HCT116 (cell line): ENCODE measurements at regions not wholly inside any gene's neighbourhood (a gene's known extent, or its start where the extent isn't known, plus 50 kb on each side); places are given as distances from the start of the nearest gene placed in this dataset.

Source experiments
- ATAC-seq: fragments of 200-7000 bp; cut with Tn5 transposase; 2 replicates; pipeline ENCODE4 v1.9.1; 2020; ENCODE audit warnings: mild to moderate bottlenecking, moderate library complexity
- BruUV-seq: library from RNA; stranded (reverse); fragments of 400-500 nt; replicated peaks from 2 replicates; lab custom pipeline; 2021; lab: Mats Ljungman, UMichigan
- CTCF ChIA-PET: fragments of 300-600 bp; sonication (Branson Sonifier 250); formaldehyde crosslinking; loops from one replicate; lab custom pipeline; 2021; ENCODE audit warnings: antibody characterized with exemption; lab: Charles Lee
- POLR2A ChIA-PET: fragments of 300-600, 350-600 bp; sonication (Branson Sonifier 250); formaldehyde crosslinking; loops from one replicate; lab custom pipeline; 2021; ENCODE audit warnings: antibody characterized with exemption; lab: Charles Lee
- RAD21 ChIA-PET, 2 experiments: fragments of 300-600 bp; sonication (Branson Sonifier 250); formaldehyde crosslinking; loops; one replicate each; lab custom pipeline; 2023; ENCODE audit warnings: low total read pairs in 2 of 2; ENCODE audit not compliant: uncharacterized antibody in 2 of 2, unreplicated experiment in 2 of 2, low non-redundant PET in 1 of 2; lab: Charles Lee
- DNase-seq: peaks from one replicate; pipeline ENCODE4 v3.0.0-alpha.2; 2010; ENCODE audit warnings: low read depth, low spot score
- H2AFZ ChIP-seq: fragments of 200-600 bp; shearing (Covaris generic), sonication (generic); 2 replicates; pipeline ENCODE4 v1.6.1; 2017; ENCODE audit warnings: low read depth, mixed run types, mixed read lengths, antibody characterized with exemption, low read length; ENCODE audit not compliant: poor library complexity, severe bottlenecking
- H3K27ac ChIP-seq: 2 replicates; pipeline ENCODE4 v1.5.1; 2012; ENCODE audit warnings: low read depth, low read length
- H3K27me3 ChIP-seq: fragments of 200-600 bp; sonication (generic); 2 replicates; pipeline ENCODE4 v1.6.1; 2016; ENCODE audit warnings: mixed run types, low read length, mixed read lengths; ENCODE audit not compliant: insufficient read depth
- H3K36me3 ChIP-seq, 2 experiments: fragments of 200-500 bp in 1 of 2; fragments of 200-600 bp in 1 of 2; sonication (Bioruptor generic) in 1 of 2; sonication (generic) in 1 of 2; 2 replicates each; pipeline versions ENCODE4 v1.5.1 to v1.6.1; 2014 to 2016; ENCODE audit warnings: low read length in 2 of 2, inconsistent platforms in 1 of 2, mixed read lengths in 1 of 2, mixed run types in 1 of 2; ENCODE audit not compliant: insufficient read depth in 2 of 2, control insufficient read depth in 1 of 2
- H3K4me1 ChIP-seq, 2 experiments: fragments of 200-600 bp in 1 of 2; sonication (generic) in 1 of 2; 2 replicates each; pipeline versions ENCODE4 v1.5.1 to v1.6.1; 2012 to 2017; ENCODE audit warnings: low read length in 2 of 2, inconsistent platforms in 1 of 2, mild to moderate bottlenecking in 1 of 2, mixed read lengths in 1 of 2, mixed run types in 1 of 2, moderate library complexity in 1 of 2; ENCODE audit not compliant: insufficient read depth in 2 of 2, control insufficient read depth in 1 of 2
- H3K4me2 ChIP-seq: fragments of 200-600 bp; sonication (generic); 2 replicates; pipeline ENCODE4 v1.6.1; 2017; ENCODE audit warnings: mixed run types, low read length, mixed read lengths
- H3K4me3 ChIP-seq, 2 experiments: fragments of 200-600 bp in 1 of 2; sonication (generic) in 1 of 2; replicated peaks in 1 of 2; 2 replicates each; pipeline ENCODE4 v1.5.1; 2011 to 2016; ENCODE audit warnings: low read length in 2 of 2, control low read depth in 1 of 2, low read depth in 1 of 2, mild to moderate bottlenecking in 1 of 2, mixed read lengths in 1 of 2, mixed run types in 1 of 2
- H3K79me2 ChIP-seq: fragments of 200-600 bp; sonication (generic); 2 replicates; pipeline ENCODE4 v1.6.1; 2017; ENCODE audit warnings: mild to moderate bottlenecking, mixed run types, low read length, moderate library complexity, mixed read lengths; ENCODE audit not compliant: insufficient read depth
- H3K9ac ChIP-seq: fragments of 200-600 bp; sonication (generic); 2 replicates; pipeline ENCODE4 v1.6.1; 2016; ENCODE audit warnings: low read length, mixed read lengths
- H3K9me2 ChIP-seq: fragments of 200-600 bp; sonication (generic), shearing (Covaris generic); 2 replicates; pipeline ENCODE4 v1.6.1; 2017; ENCODE audit warnings: mixed run types, mild to moderate bottlenecking, moderate library complexity; ENCODE audit not compliant: insufficient read depth
- H3K9me3 ChIP-seq, 2 experiments: fragments of 200-500 bp in 1 of 2; fragments of 200-600 bp in 1 of 2; sonication (Bioruptor generic) in 1 of 2; sonication (generic) in 1 of 2; 2 replicates each; pipeline ENCODE4 v1.6.1; 2014 to 2017; ENCODE audit warnings: low read length in 2 of 2, mixed read lengths in 2 of 2, inconsistent platforms in 1 of 2, low read depth in 1 of 2, mild to moderate bottlenecking in 1 of 2, mixed run types in 1 of 2, moderate library complexity in 1 of 2; ENCODE audit not compliant: control insufficient read depth in 1 of 2, insufficient read depth in 1 of 2
- H4K20me1 ChIP-seq: fragments of 200-600 bp; sonication (generic), shearing (Covaris generic); 2 replicates; pipeline ENCODE4 v1.6.1; 2017; ENCODE audit warnings: mixed run types, mild to moderate bottlenecking, moderate library complexity; ENCODE audit not compliant: insufficient read depth
- CTCF ChIP-seq, 3 experiments: fragments of 200-600 bp in 1 of 3; sonication (generic) in 1 of 3; IDR thresholded peaks in 2 of 3; conservative IDR thresholded peaks in 1 of 3; 2 replicates each; pipeline ENCODE4 v1.5.1; 2012 to 2017; ENCODE audit warnings: low read depth in 2 of 3, low read length in 2 of 3, antibody characterized with exemption in 1 of 3, borderline replicate concordance in 1 of 3, control low read depth in 1 of 3, mild to moderate bottlenecking in 1 of 3, mixed read lengths in 1 of 3, mixed run types in 1 of 3, moderate library complexity in 1 of 3; ENCODE audit not compliant: insufficient read depth in 1 of 3
- EZH2phosphoT487 ChIP-seq: fragments of 200-600 bp; IDR thresholded peaks from 2 replicates; pipeline ENCODE4 v1.6.1; 2018; ENCODE audit warnings: antibody characterized with exemption, borderline replicate concordance
- FOSL1 ChIP-seq: IDR thresholded peaks from 2 replicates; pipeline ENCODE4 v1.6.1; 2012; ENCODE audit warnings: low read depth
- intact Hi-C: fragments of 100-400 bp; cut with micrococcal nuclease; formaldehyde crosslinking; loops from 2 replicates; pipeline ENCODE4 v1.10.0; 2022

GRCh38 chr14:30002859-30003258 is 75.2 kb upstream of the PRKD1 start:
- H3K27ac ChIP-seq, result no peak overlapping the region
- H2AFZ ChIP-seq, result no peak overlapping the region
- H3K4me2 ChIP-seq, result no peak overlapping the region
- H3K9me3 ChIP-seq, result peaks cover 22 to 42% of the 10 kb centered on the region in 2 experiments; a peak in 2 of 4 replicates
- intact Hi-C loops, result no loop called here
- no peaks in the 10 kb centered on the region for H3K4me1 ChIP-seq
- H3K9me2 ChIP-seq, result no peaks in the 10 kb centered on the region
- ChIA-PET RAD21 (no interaction called here), CTCF (no interaction called here)
- H3K27me3 ChIP-seq, result no peaks in the 10 kb centered on the region
- H3K79me2 ChIP-seq, result no peaks in the 10 kb centered on the region
- H3K36me3 ChIP-seq, result no peaks in the 10 kb centered on the region
- ATAC-seq (no peak), DNase-seq (no peak)
- H3K4me3 ChIP-seq, result no peak overlapping the region
- no peak overlapping the region for H3K9ac ChIP-seq
- no peak for TF ChIP-seq FOSL1
- TF ChIP-seq, all 23 proteins: peak for 0
- H4K20me1 ChIP-seq, result no peaks in the 10 kb centered on the region
- POLR2A ChIA-PET, result no interaction called here
- no TSS peak for BruUV-seq

DNA sequence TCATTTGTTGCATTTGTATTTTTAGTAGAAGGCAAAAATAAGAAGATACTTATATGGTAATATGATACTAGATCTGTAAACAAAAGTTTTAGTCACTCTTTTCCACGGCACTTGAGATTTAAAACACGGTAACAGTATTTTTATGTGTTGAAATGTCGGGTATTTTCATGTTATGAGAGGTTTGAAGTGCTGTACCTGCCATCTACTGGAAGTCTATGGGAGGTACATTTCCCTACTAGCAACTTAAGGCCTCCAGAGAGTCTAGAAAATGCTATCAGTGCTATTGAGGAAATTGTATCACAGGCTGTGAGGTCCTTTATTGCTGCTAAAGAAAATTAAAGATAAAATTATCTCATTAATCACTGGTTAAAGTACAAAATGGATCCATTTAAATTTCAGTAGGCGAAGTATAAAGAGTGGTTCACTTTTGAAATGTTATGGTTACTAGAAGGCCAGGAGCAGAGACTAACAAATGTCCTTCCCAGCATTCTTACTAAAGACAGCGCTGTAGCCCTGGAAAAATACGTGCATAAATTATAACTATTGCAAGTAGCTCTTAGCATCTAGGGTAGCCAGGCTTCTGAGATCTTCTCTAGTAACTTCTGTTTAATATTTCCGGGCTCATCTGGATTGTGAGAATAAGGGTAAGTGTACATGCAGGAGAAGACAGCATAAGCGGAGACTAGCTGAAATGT is 77.6 kb upstream of the PRKD1 start:
- Histone ChIP-seq H4K20me1 (no peaks in the 10 kb centered on the region), H3K9ac (no peak overlapping the region), H2AFZ (no peak overlapping the region), H3K9me2 (no peaks in the 10 kb centered on the region), H3K27ac (no peak overlapping the region), H3K27me3 (no peaks in the 10 kb centered on the region), H3K36me3 (no peaks in the 10 kb centered on the region), H3K4me2 (no peak overlapping the region), H3K4me3 (no peak overlapping the region), H3K79me2 (no peaks in the 10 kb centered on the region), H3K9me3 (peaks cover 14 to 35% of the 10 kb centered on the region in 2 experiments; a peak in 2 of 4 replicates), H3K4me1 (no peaks in the 10 kb centered on the region)
- ChIA-PET RAD21 (no interaction called here), CTCF (no interaction called here), POLR2A (no interaction called here)
- TF ChIP-seq CTCF (IDR thresholded peaks at IDR 0.05 in 2 of 3, conservative IDR thresholded peaks at IDR 0.05 in 1 of 3; ENCODE audit: borderline replicate concordance in 1 of 3, insufficient read depth in 1 of 3, low read depth in 2 of 3, low read length in 2 of 3) (peak in 1 of 3 experiments; percentile 16; a peak in 1 of 6 replicates), EZH2phosphoT487 (no peak)
- DNase-seq (no peak), ATAC-seq (no peak)
- intact Hi-C loops, result no loop called here
- no TSS peak for BruUV-seq
